GM19099 (cell line): ENCODE measurements at regions not wholly inside any gene's neighbourhood (a gene's known extent, or its start where the extent isn't known, plus 50 kb on each side); places are given as distances from the start of the nearest gene placed in this dataset.

Experiments used
- POLR2A ChIP-seq: IDR thresholded peaks from 3 replicates; pipeline ENCODE4 v1.6.1; 2011; ENCODE audit warnings: low read depth; ENCODE audit not compliant: insufficient read length; ENCODE audit errors: extremely low read depth

DNA sequence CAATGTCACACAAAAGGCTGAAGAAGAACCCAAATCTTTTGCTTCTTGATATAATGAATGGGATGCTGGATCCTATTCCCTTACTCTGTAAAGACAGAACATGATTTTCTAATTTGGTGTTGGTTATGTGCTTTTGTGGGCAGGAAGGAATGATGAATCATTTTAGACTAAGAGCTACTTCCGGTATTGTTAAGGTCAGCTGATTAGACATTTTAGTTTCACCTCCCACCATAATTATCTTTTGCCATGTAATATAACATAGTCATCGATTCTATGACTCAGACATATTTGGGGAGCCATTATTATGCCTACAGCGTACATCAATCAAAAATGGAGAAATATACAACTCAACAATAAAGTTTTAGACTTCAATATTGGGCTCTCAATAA is 265.3 kb downstream of the ZNF674 start:
- no peak for TF ChIP-seq POLR2A

DNA sequence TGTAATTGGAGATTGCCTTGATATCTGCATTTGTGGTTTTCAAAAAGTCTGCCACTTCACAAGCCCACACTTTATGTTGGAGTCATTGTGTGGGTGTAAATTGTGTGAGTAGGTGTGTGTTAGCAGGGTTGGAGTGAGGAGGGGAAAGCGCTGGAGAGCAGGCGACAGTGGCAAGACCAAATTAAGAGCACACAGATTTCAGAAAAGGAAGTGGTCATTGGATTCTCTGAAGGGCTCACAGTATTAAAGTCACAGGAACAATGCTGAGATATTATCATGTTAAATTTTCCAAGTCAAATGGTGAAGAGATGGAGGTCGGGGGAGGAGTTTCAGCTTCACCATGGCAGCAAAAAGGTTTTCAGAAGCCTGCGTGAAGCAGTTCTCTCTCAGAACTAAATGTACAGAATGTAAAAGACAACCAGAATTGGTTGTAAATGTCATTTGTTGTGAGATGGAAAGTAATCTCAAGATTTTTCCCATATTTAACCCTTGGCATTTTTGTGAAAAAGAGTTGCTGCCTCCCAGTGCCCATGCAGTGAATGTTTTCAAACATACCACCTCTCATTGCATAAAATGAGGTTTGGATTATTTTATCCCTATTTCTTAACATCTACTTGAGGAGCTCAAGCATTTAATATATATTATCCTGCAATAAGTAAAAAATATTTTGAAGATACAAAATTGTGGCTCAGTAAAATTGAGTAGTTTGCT is 265.9 kb downstream of the ZNF674 start:
- TF ChIP-seq POLR2A, result no peak

DNA sequence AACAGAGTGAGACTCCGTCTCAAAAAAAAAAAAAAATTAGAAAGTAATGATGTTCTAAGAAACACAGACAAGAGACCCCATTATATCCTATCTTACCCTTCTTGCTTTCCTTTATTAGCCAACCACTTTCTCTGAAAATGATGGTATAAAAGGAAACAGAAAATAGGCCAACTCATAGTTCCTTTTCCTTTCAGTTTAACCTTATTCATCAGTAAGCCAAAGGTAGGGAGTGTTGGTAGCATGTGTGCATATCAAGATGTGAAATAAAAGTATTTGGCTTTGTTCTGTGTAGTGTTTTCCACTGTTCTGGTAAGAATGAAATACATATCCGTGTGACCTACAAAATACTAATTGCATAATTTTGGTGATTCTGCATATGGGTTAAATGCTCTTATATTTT is 266.6 kb downstream of the ZNF674 start:
- TF ChIP-seq POLR2A, result no peak

DNA sequence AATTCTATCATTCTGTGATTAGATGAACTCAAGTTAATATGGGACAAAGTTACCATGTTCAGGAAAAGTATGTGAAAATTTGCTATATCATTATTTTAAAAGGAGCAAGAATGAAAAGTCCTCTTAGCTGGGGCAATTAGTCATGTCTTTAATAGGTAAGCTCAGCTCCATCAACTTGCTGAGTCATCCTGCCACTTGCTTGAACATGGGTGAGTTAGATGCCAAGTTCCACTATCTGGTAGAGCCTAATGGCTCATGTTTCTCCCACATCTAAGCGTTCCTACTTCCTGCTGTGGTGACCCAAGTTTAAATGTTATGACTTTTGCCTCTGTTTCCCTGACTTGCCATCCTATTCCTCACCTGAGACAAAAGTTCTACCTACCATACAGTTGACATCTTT is 276.8 kb downstream of the ZNF674 start:
- no peak for TF ChIP-seq POLR2A

DNA sequence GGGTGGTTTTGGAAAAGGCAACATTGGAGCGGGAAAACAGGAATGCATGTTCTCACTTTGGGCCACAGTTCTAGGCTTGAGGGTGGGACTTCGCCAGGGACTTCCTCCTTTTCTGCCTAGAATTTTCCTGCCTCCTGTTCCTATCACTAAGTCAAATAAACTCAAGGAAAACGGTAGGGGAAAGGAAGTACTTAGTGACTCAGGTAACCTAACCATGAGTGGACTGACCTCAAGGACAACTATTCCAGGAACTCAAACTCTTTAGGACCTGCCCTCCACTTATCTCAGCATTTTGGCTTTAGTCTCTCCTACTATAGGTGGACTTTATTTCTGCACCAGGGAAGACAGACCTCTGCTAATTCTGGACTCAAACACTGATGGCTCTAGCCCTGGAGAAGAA is 281.7 kb downstream of the ZNF674 start:
- no peak for TF ChIP-seq POLR2A

DNA sequence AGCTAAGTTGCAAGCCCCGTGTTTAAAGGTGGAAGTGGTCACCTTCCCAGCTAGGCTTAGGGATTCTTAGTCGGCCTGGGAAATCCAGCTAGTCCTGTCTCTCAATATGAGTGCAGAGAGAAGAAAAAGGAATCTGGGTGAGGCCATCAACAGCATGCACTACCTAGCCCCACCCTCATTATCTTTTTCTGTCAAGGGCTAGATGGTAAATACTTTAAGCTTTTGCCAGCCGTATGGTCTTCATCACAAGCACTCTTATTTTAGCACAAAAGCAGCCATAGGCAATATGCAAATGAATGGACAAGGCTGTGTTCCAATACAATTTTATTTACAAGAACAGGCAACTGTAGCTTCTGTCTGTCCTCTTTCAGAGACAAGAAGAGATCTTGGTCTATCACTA is 282.9 kb downstream of the ZNF674 start:
- no peak for TF ChIP-seq POLR2A

DNA sequence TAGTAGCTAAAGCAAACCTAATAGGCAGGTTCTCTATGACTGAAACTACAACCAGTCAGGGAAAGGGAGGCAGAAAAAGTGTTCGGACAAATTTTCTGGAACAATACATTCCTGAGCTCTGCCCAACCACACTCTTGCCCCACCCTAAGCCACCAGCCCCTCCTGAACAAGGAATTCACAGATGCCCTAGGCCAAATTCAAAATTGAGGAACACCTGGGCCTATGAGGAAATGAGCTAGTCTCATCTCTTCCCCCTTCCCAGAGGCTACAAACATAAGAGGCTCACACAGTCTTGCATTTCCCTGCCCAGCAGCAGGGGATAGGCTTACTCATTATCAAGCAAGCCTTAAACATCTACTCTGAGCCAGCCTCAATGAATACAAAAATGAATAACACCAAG is 284.7 kb downstream of the ZNF674 start:
- no peak for TF ChIP-seq POLR2A

DNA sequence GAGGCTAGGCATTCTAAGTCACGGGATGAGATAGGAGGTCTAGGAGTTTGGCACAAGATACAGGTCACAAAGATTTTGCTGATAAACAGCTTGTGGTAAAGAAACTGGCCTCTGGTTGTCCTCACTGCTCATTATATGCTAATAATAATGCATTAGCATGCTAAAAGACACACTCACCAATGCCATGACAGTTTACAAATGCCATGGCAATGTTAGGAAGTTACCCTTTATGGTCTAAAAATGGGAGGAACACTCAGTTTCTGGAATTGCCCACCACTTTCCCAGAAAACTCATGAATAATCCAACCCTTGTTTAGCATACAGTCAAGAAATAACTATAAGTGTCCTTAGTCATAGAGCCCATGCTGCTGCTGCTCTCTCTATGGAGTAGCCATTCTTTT is 286.9 kb downstream of the ZNF674 start:
- no peak for TF ChIP-seq POLR2A

DNA sequence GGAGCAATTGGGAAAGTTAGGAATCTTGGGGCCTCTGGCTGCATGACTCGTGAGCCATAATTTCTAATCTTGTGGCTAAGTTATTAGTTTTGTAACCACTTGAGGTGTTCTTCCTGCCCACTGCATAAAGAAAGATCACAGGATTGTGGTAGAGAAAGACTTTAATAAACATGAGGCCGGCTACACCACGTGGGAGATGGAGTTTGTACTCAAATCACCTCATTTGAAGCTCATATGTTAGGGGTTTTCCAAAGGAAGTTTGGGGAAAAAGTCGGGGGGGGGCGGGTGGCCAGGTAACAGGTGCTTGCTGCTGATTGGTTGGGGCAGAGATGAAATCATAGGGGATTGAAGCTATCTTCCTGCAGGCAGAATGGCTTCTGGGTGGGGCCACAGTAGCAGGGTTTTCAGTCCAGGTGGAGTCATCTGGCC is 287.8 kb downstream of the ZNF674 start:
- TF ChIP-seq POLR2A, result no peak

DNA sequence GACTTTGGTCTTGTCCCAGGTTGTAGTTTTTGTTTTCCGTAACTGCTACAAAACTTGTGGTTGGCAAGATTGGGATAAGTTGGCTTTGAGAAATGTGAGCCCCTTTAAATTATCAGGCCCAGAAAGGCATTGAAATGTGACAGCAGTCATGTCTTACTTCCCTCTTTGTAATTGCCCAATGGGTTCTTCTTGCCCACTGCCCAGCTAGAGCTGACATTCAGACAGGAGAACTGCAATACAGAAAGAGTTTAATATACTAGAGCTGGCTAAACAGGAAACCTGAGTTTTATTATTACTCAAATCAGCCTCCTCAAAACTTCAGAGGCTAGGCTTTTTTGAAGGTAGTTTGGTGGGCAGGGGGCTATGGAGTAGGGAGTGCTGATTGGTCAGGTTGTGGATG is 288.3 kb downstream of the ZNF674 start:
- TF ChIP-seq POLR2A, result no peak

DNA sequence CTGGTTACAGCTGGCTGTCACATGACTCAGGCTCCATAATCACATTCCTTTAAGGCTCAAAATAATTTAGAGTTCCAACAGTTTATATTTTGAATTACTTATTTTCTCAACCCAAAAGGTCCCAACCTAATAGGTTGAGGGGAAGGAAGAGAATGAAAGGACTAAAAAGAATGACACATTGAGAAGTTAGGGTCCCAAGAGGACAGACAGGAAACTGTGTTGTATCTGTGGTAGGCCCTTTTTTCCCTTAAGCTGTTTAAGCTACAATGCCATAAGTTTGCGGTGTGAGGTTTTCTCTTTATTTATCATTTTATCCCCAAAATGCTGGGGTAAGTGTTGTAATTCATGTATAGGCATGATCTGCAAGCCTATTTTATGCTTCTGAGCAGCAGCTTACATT is 290.2 kb downstream of the ZNF674 start:
- TF ChIP-seq POLR2A, result no peak

DNA sequence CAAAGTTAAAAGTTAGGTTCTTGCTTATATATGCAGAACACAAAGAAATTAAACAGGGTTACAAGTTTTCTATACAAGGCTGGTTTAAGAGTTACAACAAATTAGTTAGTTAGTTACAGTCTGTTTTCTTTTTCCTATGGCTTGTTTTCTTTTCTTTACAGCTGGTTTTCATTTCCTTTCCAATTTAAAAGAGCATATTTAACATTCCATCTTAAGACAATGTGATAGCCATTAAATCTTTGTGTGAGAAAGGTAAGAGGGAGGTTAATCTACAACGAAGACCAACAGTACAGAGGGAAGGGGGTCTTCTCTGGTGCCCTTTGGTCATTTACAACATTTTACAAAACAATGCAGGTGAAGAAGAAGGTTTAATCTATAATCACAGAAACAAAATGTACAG is 290.6 kb downstream of the ZNF674 start:
- TF ChIP-seq POLR2A, result no peak

DNA sequence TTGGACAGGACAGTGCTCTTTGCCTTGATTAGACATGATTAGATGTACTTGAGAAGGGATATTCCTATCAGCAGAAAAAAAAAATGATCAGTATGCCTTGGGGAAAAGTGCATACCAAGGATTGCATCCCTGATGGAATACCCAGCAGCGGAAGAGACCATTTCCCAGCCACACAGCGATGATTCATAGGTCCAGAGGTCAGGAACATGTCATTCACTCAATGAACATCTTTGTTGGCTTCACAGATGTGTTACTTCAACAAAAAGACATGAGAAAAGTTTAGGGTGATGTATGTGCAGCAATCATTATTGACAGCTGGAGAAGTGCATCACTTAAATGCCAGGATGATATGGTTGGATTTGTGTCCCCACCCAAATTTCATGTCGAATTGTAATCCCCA is 293.5 kb downstream of the ZNF674 start:
- no peak for TF ChIP-seq POLR2A

DNA sequence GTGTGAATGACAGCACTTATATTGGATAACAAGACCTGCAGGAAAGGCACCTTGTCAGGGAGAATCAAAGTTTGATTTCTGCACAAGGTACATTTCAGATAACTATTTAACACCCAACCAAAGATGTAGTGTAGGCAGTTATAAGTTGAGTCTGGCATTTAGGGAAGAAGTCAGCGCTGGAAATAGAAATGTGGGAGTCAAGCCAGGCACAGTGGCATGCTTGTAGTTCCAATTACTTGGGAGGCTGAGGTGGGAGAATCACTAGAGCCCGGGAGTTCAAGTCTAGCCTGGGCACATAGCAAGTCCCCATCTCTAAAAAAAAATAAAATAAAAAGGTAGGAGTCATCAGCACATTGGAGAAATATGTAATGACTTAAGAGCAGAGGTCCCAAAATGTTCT is 295.1 kb downstream of the ZNF674 start:
- TF ChIP-seq POLR2A, result no peak

DNA sequence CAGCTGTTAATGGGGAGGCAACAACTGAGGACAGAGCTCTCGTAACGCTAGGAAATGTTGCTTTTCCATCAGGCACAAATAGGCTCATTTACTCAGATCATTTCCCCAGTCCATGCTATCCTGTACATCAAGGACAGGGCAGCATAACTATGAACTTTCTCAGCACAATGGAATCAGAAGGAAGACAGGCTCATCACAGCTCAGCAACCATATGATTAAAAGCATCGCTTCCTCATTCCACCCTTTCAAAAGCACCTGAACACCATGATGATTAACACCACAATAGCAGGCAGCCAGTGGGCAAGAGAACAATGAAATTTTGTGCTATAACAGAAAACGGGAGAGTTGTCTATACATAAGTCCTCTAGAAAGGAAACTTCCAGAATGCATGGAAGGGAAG is 297.8 kb downstream of the ZNF674 start:
- no peak for TF ChIP-seq POLR2A

DNA sequence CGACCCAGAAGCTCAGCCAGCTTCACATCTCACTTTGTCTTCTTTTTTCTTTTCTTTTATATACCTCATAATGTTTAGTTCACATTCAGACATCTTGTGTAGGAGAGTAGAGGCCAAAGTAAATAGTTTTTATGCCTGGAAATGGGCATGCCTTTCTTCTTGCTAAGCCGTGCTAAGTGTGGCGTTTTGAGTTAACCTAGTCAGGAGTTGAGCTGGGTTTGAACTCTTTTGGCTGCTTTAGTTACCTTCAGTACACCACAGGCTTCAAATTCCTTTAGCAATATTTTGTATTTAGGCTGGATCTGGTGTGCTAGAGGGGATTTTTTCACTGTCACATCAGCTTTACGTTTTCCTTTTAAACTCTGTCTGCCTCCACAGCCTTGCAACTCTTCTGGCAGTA is 300.8 kb downstream of the ZNF674 start:
- TF ChIP-seq POLR2A, result no peak

DNA sequence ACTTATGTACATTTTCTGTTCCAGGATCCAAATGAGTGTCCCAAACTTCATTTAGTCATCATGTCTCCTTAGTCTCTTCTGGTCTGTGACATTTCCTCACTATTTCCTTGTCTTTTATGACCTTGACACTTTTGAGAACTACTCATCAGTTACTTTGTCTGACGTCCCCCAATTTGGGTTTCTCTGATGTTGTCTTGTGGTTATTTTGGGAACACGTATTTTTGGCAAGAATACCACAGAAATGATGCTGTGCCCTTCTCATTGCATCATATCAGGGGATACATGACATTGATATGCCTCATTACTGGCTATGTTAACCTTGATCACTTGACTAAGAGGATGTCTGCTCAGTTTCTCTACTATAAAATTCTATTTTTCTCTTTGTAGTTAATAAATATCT is 308.8 kb downstream of the ZNF674 start:
- TF ChIP-seq POLR2A, result no peak
